GM10266 (cell line): ENCODE measurements at regions not wholly inside any gene's neighbourhood (a gene's known extent, or its start where the extent isn't known, plus 50 kb on each side); places are given as distances from the start of the nearest gene placed in this dataset.

Experiments used
- DNase-seq: peaks from one replicate; pipeline ENCODE4 v3.0.0; 2012; ENCODE audit errors: extremely low spot score
- CTCF ChIP-seq: IDR thresholded peaks from 2 replicates; pipeline ENCODE4 v1.5.1; 2012; ENCODE audit warnings: mild to moderate bottlenecking, low read depth; ENCODE audit not compliant: control insufficient read depth, insufficient read depth; ENCODE audit errors: missing control alignments

GRCh38 chr22:49282596-49282995, 545.1 kb downstream of the BRD1 start:
- TF ChIP-seq CTCF, result no peak
- DNase-seq, result no peak

GRCh38 chr22:49281467-49282340, 546.0 kb downstream of the BRD1 start:
- DNase-seq, result no peak
- TF ChIP-seq CTCF, result no peak

GRCh38 chr22:49278340-49278739, 549.3 kb downstream of the BRD1 start:
- TF ChIP-seq CTCF, result no peak
- no peak for DNase-seq

- DNase-seq, result no peak
- no peak for TF ChIP-seq CTCF
These were observed 551.1 kb downstream of the BRD1 start for GRCh38 chr22:49276567-49276966.

GRCh38 chr22:49274754-49275380, 552.8 kb downstream of the BRD1 start:
- TF ChIP-seq CTCF, result no peak
- DNase-seq, result no peak

GRCh38 chr22:49272546-49273125, 555.0 kb downstream of the BRD1 start:
- no peak for DNase-seq

More at GRCh38 chr22:49272546-49273125, 555.0 kb downstream of the BRD1 start:
- TF ChIP-seq CTCF, result no peak
